GM12864 (cell line): ENCODE measurements at regions not wholly inside any gene's neighbourhood (a gene's known extent, or its start where the extent isn't known, plus 50 kb on each side); places are given as distances from the start of the nearest gene placed in this dataset.

ENCODE experiments used
- DNase-seq: peaks from one replicate; pipeline ENCODE4 v3.0.0-alpha.2; 2011; ENCODE audit warnings: low read depth
- H3K4me3 ChIP-seq: 2 replicates; pipeline ENCODE4 v1.5.1; 2011; ENCODE audit warnings: mild to moderate bottlenecking, low read depth, low read length, control low read depth
- CTCF ChIP-seq: IDR thresholded peaks from 2 replicates; pipeline ENCODE4 v1.5.1; 2011; ENCODE audit warnings: low read depth, mild to moderate bottlenecking, moderate library complexity, low read length, control low read depth, inconsistent platforms; ENCODE audit errors: missing control alignments

- H3K4me3 ChIP-seq, result no peak overlapping the region
- no peak for TF ChIP-seq CTCF
Measured at GRCh38 chr6:8794420-8794819, 359.1 kb upstream of the SLC35B3 start.

GRCh38 chr6:8789878-8790277 lies 354.5 kb upstream of the SLC35B3 start:
- TF ChIP-seq CTCF, result no peak
- H3K4me3 ChIP-seq, result no peak overlapping the region
- DNase-seq, result no peak

More at GRCh38 chr6:8794420-8794819, 359.1 kb upstream of the SLC35B3 start:
- no peak for DNase-seq

GRCh38 chr6:8785223-8785622 lies 349.9 kb upstream of the SLC35B3 start:
- no peak for TF ChIP-seq CTCF
- no peak for DNase-seq
- no peak overlapping the region for H3K4me3 ChIP-seq

- no peak overlapping the region for H3K4me3 ChIP-seq
- no peak for TF ChIP-seq CTCF
- DNase-seq, result no peak
Measured at GRCh38 chr6:8783191-8783590, 347.8 kb upstream of the SLC35B3 start.

- DNase-seq, result no peak
- TF ChIP-seq CTCF, result no peak
Measured at GRCh38 chr6:8780653-8781052, 345.3 kb upstream of the SLC35B3 start.

GRCh38 chr6:8764733-8765132 lies 329.4 kb upstream of the SLC35B3 start:
- no peak for DNase-seq
- no peak for TF ChIP-seq CTCF
- H3K4me3 ChIP-seq, result no peak overlapping the region

More at GRCh38 chr6:8780653-8781052, 345.3 kb upstream of the SLC35B3 start:
- H3K4me3 ChIP-seq, result no peak overlapping the region

GRCh38 chr6:8760951-8761350 lies 325.6 kb upstream of the SLC35B3 start:
- no peak for TF ChIP-seq CTCF
- no peak for DNase-seq

More at GRCh38 chr6:8760951-8761350, 325.6 kb upstream of the SLC35B3 start:
- H3K4me3 ChIP-seq, result no peak overlapping the region
